BE2C (cell line): ENCODE measurements at regions not wholly inside any gene's neighbourhood (a gene's known extent, or its start where the extent isn't known, plus 50 kb on each side); places are given as distances from the start of the nearest gene placed in this dataset.
A peak's percentile ranks its signal among the peaks of the same experiment; 100 is the strongest.

Experiments used
- DNase-seq: peaks from one replicate; pipeline ENCODE4 v3.0.0-alpha.2; 2020
- H3K27me3 ChIP-seq: fragments of 250-450 bp; sonication (Bioruptor Pico); 2 replicates; pipeline ENCODE4 v1.5.1; 2020; ENCODE audit warnings: mild to moderate bottlenecking
- H3K36me3 ChIP-seq: fragments of 250-450 bp; sonication (Bioruptor Pico); 2 replicates; pipeline ENCODE4 v1.5.1; 2020; ENCODE audit warnings: mild to moderate bottlenecking
- H3K4me1 ChIP-seq: fragments of 250-450 bp; sonication (Bioruptor Pico); 2 replicates; pipeline ENCODE4 v1.5.1; 2020
- H3K4me3 ChIP-seq: 2 replicates; pipeline ENCODE4 v1.5.1; 2011; ENCODE audit warnings: low read depth, low read length
- H3K9me3 ChIP-seq: fragments of 250-450 bp; sonication (Bioruptor Pico); 2 replicates; pipeline ENCODE4 v1.5.1; 2020
- CTCF ChIP-seq: IDR thresholded peaks from 2 replicates; pipeline ENCODE4 v1.5.1; 2012; ENCODE audit warnings: mild to moderate bottlenecking, low read depth, low read length

- TF ChIP-seq CTCF: no peak
- DNase-seq: no peak
- Histone ChIP-seq H3K27me3 (no peaks in the 10 kb centered on the region), H3K9me3 (no peaks in the 10 kb centered on the region), H3K4me1 (no peaks in the 10 kb centered on the region; the same call in 1 of the 2 replicates), H3K36me3 (no peaks in the 10 kb centered on the region), H3K4me3 (no peak overlapping the region)
Observed at GRCh38 chr5:71934322-71934721, 173.0 kb upstream of the MAP1B start.

GRCh38 chr5:71937921-71938698 lies 169.2 kb upstream of the MAP1B start:
- H3K4me1 ChIP-seq: no peaks in the 10 kb centered on the region; the same call in 1 of the 2 replicates
- no peaks in the 10 kb centered on the region for H3K9me3 ChIP-seq
- no peak overlapping the region for H3K4me3 ChIP-seq
- no peaks in the 10 kb centered on the region for H3K27me3 ChIP-seq
- no peak for DNase-seq
- TF ChIP-seq CTCF: no peak
- H3K36me3 ChIP-seq: no peaks in the 10 kb centered on the region

GRCh38 chr5:71938895-71939294 lies 168.4 kb upstream of the MAP1B start:
- H3K27me3 ChIP-seq: no peaks in the 10 kb centered on the region
- DNase-seq: no peak
- H3K9me3 ChIP-seq: no peaks in the 10 kb centered on the region
- no peaks in the 10 kb centered on the region for H3K36me3 ChIP-seq
- no peaks in the 10 kb centered on the region for H3K4me1 ChIP-seq
- H3K4me3 ChIP-seq: no peak overlapping the region
- TF ChIP-seq CTCF: no peak

- Histone ChIP-seq H3K4me3 (no peak overlapping the region), H3K9me3 (no peaks in the 10 kb centered on the region), H3K27me3 (no peaks in the 10 kb centered on the region), H3K4me1 (no peaks in the 10 kb centered on the region), H3K36me3 (no peaks in the 10 kb centered on the region)
- no peak for TF ChIP-seq CTCF
- DNase-seq: peak; percentile 34
Observed at GRCh38 chr5:71939452-71940230, 167.6 kb upstream of the MAP1B start.

- no peak overlapping the region for H3K4me3 ChIP-seq
- H3K9me3 ChIP-seq: no peaks in the 10 kb centered on the region; the same call in 1 of the 2 replicates
- no peaks in the 10 kb centered on the region for H3K27me3 ChIP-seq
- no peak for DNase-seq
- H3K36me3 ChIP-seq: no peaks in the 10 kb centered on the region
- TF ChIP-seq CTCF: no peak
- no peaks in the 10 kb centered on the region for H3K4me1 ChIP-seq
Observed at GRCh38 chr5:71943874-71944273, 163.4 kb upstream of the MAP1B start.

GRCh38 chr5:71945436-71945835 lies 161.8 kb upstream of the MAP1B start:
- no peak for TF ChIP-seq CTCF
- no peaks in the 10 kb centered on the region for H3K27me3 ChIP-seq
- H3K9me3 ChIP-seq: no peaks in the 10 kb centered on the region; the same call in 1 of the 2 replicates
- H3K4me3 ChIP-seq: no peak overlapping the region
- H3K36me3 ChIP-seq: no peaks in the 10 kb centered on the region
- no peak for DNase-seq
- H3K4me1 ChIP-seq: no peaks in the 10 kb centered on the region
